H9 (cell line): ENCODE measurements at regions not wholly inside any gene's neighbourhood (a gene's known extent, or its start where the extent isn't known, plus 50 kb on each side); places are given as distances from the start of the nearest gene placed in this dataset.

Experiments used
- DNase-seq: peaks from one replicate; pipeline ENCODE4 v3.0.0-alpha.2; 2017
- H2AFZ ChIP-seq: one replicate; pipeline ENCODE4 v1.6.1; 2013; ENCODE audit warnings: mild to moderate bottlenecking, low read length, control low read depth, moderate library complexity
- H2AK5ac ChIP-seq: 2 replicates; pipeline ENCODE4 v1.6.1; 2013; ENCODE audit warnings: low read length, control low read depth, mixed read lengths; ENCODE audit not compliant: insufficient read length
- H2BK120ac ChIP-seq: one replicate; pipeline ENCODE4 v1.6.1; 2013; ENCODE audit warnings: low read depth, mild to moderate bottlenecking, low read length, control low read depth, inconsistent platforms; ENCODE audit not compliant: poor library complexity, severe bottlenecking
- H2BK12ac ChIP-seq: 2 replicates; pipeline ENCODE4 v1.6.1; 2013; ENCODE audit warnings: low read length, control low read depth, mixed read lengths, low read depth; ENCODE audit not compliant: insufficient read length
- H2BK15ac ChIP-seq: 2 replicates; pipeline ENCODE4 v1.6.1; 2013; ENCODE audit warnings: low read depth, low read length, control low read depth
- H2BK20ac ChIP-seq: one replicate; pipeline ENCODE4 v1.6.1; 2013; ENCODE audit warnings: low read depth, mild to moderate bottlenecking, low read length, control low read depth, inconsistent platforms; ENCODE audit not compliant: poor library complexity, severe bottlenecking
- H2BK5ac ChIP-seq: 2 replicates; pipeline ENCODE4 v1.6.1; 2013; ENCODE audit warnings: low read length, control low read depth, mixed read lengths; ENCODE audit not compliant: insufficient read length
- H3K14ac ChIP-seq: 2 replicates; pipeline ENCODE4 v1.6.1; 2013; ENCODE audit warnings: low read length, control low read depth; ENCODE audit not compliant: insufficient read depth
- H3K18ac ChIP-seq: 2 replicates; pipeline ENCODE4 v1.6.1; 2013; ENCODE audit warnings: low read depth, mild to moderate bottlenecking, mixed read lengths, low read length, control low read depth; ENCODE audit not compliant: insufficient read length
- H3K23ac ChIP-seq: 2 replicates; pipeline ENCODE4 v1.6.1; 2013; ENCODE audit warnings: low read length, control low read depth, mixed read lengths, low read depth; ENCODE audit not compliant: insufficient read length
- H3K23me2 ChIP-seq: 2 replicates; pipeline ENCODE4 v1.6.1; 2013; ENCODE audit warnings: low read depth, mild to moderate bottlenecking, mixed read lengths, low read length, control low read depth; ENCODE audit not compliant: insufficient read length, poor library complexity, severe bottlenecking
- H3K27ac ChIP-seq: 2 replicates; pipeline ENCODE4 v1.5.1; 2013; ENCODE audit warnings: low read length, control low read depth, mixed read lengths, low read depth; ENCODE audit not compliant: insufficient read length
- H3K27me3 ChIP-seq: 2 replicates; pipeline ENCODE4 v1.6.1; 2013; ENCODE audit warnings: low read length, control low read depth, inconsistent platforms; ENCODE audit not compliant: insufficient read depth
- H3K4ac ChIP-seq: 2 replicates; pipeline ENCODE4 v1.6.1; 2013; ENCODE audit warnings: low read depth, mild to moderate bottlenecking, control low read depth, inconsistent platforms, low read length, moderate library complexity
- H3K4me1 ChIP-seq: 2 replicates; pipeline ENCODE4 v1.6.1; 2013; ENCODE audit warnings: low read length, control low read depth, inconsistent platforms; ENCODE audit not compliant: insufficient read depth
- H3K4me2 ChIP-seq: 2 replicates; pipeline ENCODE4 v1.6.1; 2013; ENCODE audit warnings: low read length, control low read depth, mixed read lengths; ENCODE audit not compliant: insufficient read length, insufficient read depth
- H3K56ac ChIP-seq: 2 replicates; pipeline ENCODE4 v1.6.1; 2013; ENCODE audit warnings: low read depth, mild to moderate bottlenecking, mixed read lengths, low read length, control low read depth; ENCODE audit not compliant: insufficient read length
- H3K79me1 ChIP-seq: 2 replicates; pipeline ENCODE4 v1.6.1; 2013; ENCODE audit warnings: low read depth, mild to moderate bottlenecking, moderate library complexity, low read length, control low read depth, inconsistent platforms; ENCODE audit not compliant: insufficient read depth, poor library complexity, severe bottlenecking
- H3K79me2 ChIP-seq: 2 replicates; pipeline ENCODE4 v1.6.1; 2013; ENCODE audit warnings: low read length, control low read depth, inconsistent platforms; ENCODE audit not compliant: insufficient read depth
- H3K9ac ChIP-seq: 2 replicates; pipeline ENCODE4 v1.6.1; 2013; ENCODE audit warnings: low read length, control low read depth, mixed read lengths; ENCODE audit not compliant: insufficient read length; ENCODE audit errors: extremely low read depth
- H3K9me3 ChIP-seq: one replicate; pipeline ENCODE4 v1.6.1; 2013; ENCODE audit warnings: low read depth, low read length, inconsistent platforms; ENCODE audit not compliant: control insufficient read depth
- H3T11ph ChIP-seq: one replicate; pipeline ENCODE4 v1.6.1; 2013; ENCODE audit warnings: mild to moderate bottlenecking, low read length, control low read depth, inconsistent platforms
- H4K20me1 ChIP-seq: one replicate; pipeline ENCODE4 v1.6.1; 2013; ENCODE audit not compliant: control insufficient read depth, insufficient read length, insufficient read depth
- H4K5ac ChIP-seq: 2 replicates; pipeline ENCODE4 v1.6.1; 2013; ENCODE audit warnings: low read depth, mild to moderate bottlenecking, mixed read lengths, low read length, control low read depth; ENCODE audit not compliant: insufficient read length
- H4K8ac ChIP-seq: replicated peaks from 2 replicates; pipeline ENCODE4 v1.6.1; 2013; ENCODE audit warnings: low read length, control low read depth, mixed read lengths, low read depth; ENCODE audit not compliant: insufficient read length
- H4K91ac ChIP-seq: 2 replicates; pipeline ENCODE4 v1.6.1; 2013; ENCODE audit warnings: low read depth, mild to moderate bottlenecking, moderate library complexity, mixed read lengths, low read length, control low read depth; ENCODE audit not compliant: insufficient read length
- H3K27ac Mint-ChIP-seq, 3 experiments: 2 replicates in 2 of 3; 3 replicates in 1 of 3; pipeline ENCODE4 v1.8.0; 2020 to 2021; ENCODE audit warnings: mixed read lengths in 3 of 3, mild to moderate bottlenecking in 1 of 3, moderate library complexity in 1 of 3
- H3K27me3 Mint-ChIP-seq: 2 replicates; pipeline ENCODE4 v1.8.0; 2021; ENCODE audit warnings: low read depth, mild to moderate bottlenecking, moderate library complexity, mixed read lengths
- H3K36me3 Mint-ChIP-seq, 3 experiments: 2 replicates in 2 of 3; 3 replicates in 1 of 3; pipeline ENCODE4 v1.8.0; 2020 to 2021; ENCODE audit warnings: low read depth in 3 of 3, mixed read lengths in 3 of 3; ENCODE audit not compliant: insufficient read depth in 1 of 3
- H3K4me1 Mint-ChIP-seq, 2 experiments: 2 replicates each; pipeline ENCODE4 v1.8.0; 2020; ENCODE audit warnings: mixed read lengths in 2 of 2
- H3K4me3 Mint-ChIP-seq, 2 experiments: 2 replicates in 1 of 2; 3 replicates in 1 of 2; pipeline ENCODE4 v1.8.0; 2020 to 2021; ENCODE audit warnings: mild to moderate bottlenecking in 2 of 2, mixed read lengths in 2 of 2, moderate library complexity in 1 of 2
- H3K9me3 Mint-ChIP-seq, 2 experiments: 2 replicates in 1 of 2; 3 replicates in 1 of 2; pipeline ENCODE4 v1.8.0; 2020; ENCODE audit warnings: mild to moderate bottlenecking in 2 of 2, mixed read lengths in 2 of 2, moderate library complexity in 1 of 2
- CTCF ChIP-seq: fragments of 200-600 bp; sonication (generic); conservative IDR thresholded peaks from 3 replicates; pipeline ENCODE4 v1.8.0; 2021; ENCODE audit warnings: antibody characterized with exemption, mild to moderate bottlenecking
- WGBS: extraction: QIAGEN DNeasy Blood & Tissue Kit; methylation state at CpG from one replicate; pipeline ENCODE4 v1.1.7; 2013; ENCODE audit warnings: missing lambda C conversion rate, low lambda C conversion rate, mixed read lengths; ENCODE audit not compliant: insufficient read length; ENCODE audit errors: extremely low coverage; 5-methylcytosine and 5-hydroxymethylcytosine counted together

- no peaks in the 10 kb centered on the region for H3K23me2 ChIP-seq
- no peak overlapping the region for H3K27ac ChIP-seq
- H4K5ac ChIP-seq, result no peak overlapping the region
- no peak overlapping the region for H3K27ac Mint-ChIP-seq
- no peak overlapping the region for H3K4ac ChIP-seq
- DNase-seq, result no peak
- no peaks in the 10 kb centered on the region for H3K4me1 ChIP-seq
- H3K9me3 ChIP-seq, result no peaks in the 10 kb centered on the region
- no peaks in the 10 kb centered on the region for H4K20me1 ChIP-seq
- H3T11ph ChIP-seq, result no peak overlapping the region
- H3K79me1 ChIP-seq, result no peaks in the 10 kb centered on the region
- no peak overlapping the region for H4K91ac ChIP-seq
- no peak overlapping the region for H3K4me2 ChIP-seq
- no peak overlapping the region for H3K9ac ChIP-seq
- H3K79me2 ChIP-seq, result no peaks in the 10 kb centered on the region
- no peak overlapping the region for H3K4me3 Mint-ChIP-seq
- H3K18ac ChIP-seq, result no peak overlapping the region
- H2AFZ ChIP-seq, result no peak overlapping the region
- H2BK20ac ChIP-seq, result no peak overlapping the region
- no peaks in the 10 kb centered on the region for H3K9me3 Mint-ChIP-seq
- no peak overlapping the region for H2BK5ac ChIP-seq
- H2BK15ac ChIP-seq, result no peak overlapping the region
- no peak overlapping the region for H3K14ac ChIP-seq
- H3K27me3 ChIP-seq, result peaks cover 89% of the 10 kb centered on the region
- H3K36me3 Mint-ChIP-seq, result no peaks in the 10 kb centered on the region
- H2BK120ac ChIP-seq, result no peak overlapping the region
- no peak overlapping the region for H3K23ac ChIP-seq
- TF ChIP-seq CTCF, result no peak
- no CpG with 5 or more reads among the region's 5 CpGs for WGBS
- no peak overlapping the region for H2BK12ac ChIP-seq
- H2AK5ac ChIP-seq, result no peak overlapping the region
- no peak overlapping the region for H4K8ac ChIP-seq
- peaks cover 100% of the 10 kb centered on the region for H3K27me3 Mint-ChIP-seq
- no peak overlapping the region for H3K56ac ChIP-seq
- H3K4me1 Mint-ChIP-seq, result peaks cover 0 to 3% of the 10 kb centered on the region in 2 experiments; a peak in 2 of 4 replicates
These were observed 63.8 kb upstream of the VPREB1 start for GRCh38 chr22:22180738-22181285.
